IMR-90 (cell line): ENCODE measurements at regions not wholly inside any gene's neighbourhood (a gene's known extent, or its start where the extent isn't known, plus 50 kb on each side); places are given as distances from the start of the nearest gene placed in this dataset.

Experiments used
- ATAC-seq: fragments of 200-7000 bp; cut with Tn5 transposase; 2 replicates; pipeline ENCODE4 v1.9.1; 2020; ENCODE audit warnings: low read depth, mild to moderate bottlenecking, moderate library complexity
- BruUV-seq: library from RNA; stranded (reverse); fragments of 400-500 nt; replicated peaks from 2 replicates; lab custom pipeline; 2021; lab: Mats Ljungman, UMichigan
- CTCF ChIA-PET: fragments of 300-600 bp; formaldehyde crosslinking; extraction: SDS; loops from one replicate; lab custom pipeline; 2021; ENCODE audit warnings: antibody characterized with exemption; lab: Yijun Ruan, JAX
- POLR2A ChIA-PET: fragments of 300-600 bp; sonication (Branson Sonifier 250); formaldehyde crosslinking; loops from one replicate; lab custom pipeline; 2022; ENCODE audit warnings: antibody characterized with exemption; ENCODE audit not compliant: unreplicated experiment; lab: Charles Lee
- DNase-seq: peaks from one replicate; pipeline ENCODE4 v3.0.0; 2013
- H2AFZ ChIP-seq: replicated peaks from 2 replicates; pipeline ENCODE3; 2013; ENCODE audit warnings: low read length, mild to moderate bottlenecking; ENCODE audit not compliant: poor library complexity
- H2AK5ac ChIP-seq: 2 replicates; pipeline ENCODE4 v1.6.1; 2013; ENCODE audit warnings: low read depth, low read length, inconsistent platforms
- H2AK9ac ChIP-seq: replicated peaks from 2 replicates; pipeline ENCODE3; 2013; ENCODE audit warnings: mild to moderate bottlenecking, low read depth, low read length, moderate library complexity; ENCODE audit not compliant: poor library complexity
- H2BK120ac ChIP-seq: 2 replicates; pipeline ENCODE4 v1.6.1; 2013; ENCODE audit warnings: low read depth, low read length, inconsistent platforms
- H2BK15ac ChIP-seq: 3 replicates; pipeline ENCODE4 v1.6.1; 2013; ENCODE audit warnings: low read depth, low read length, inconsistent platforms
- H2BK20ac ChIP-seq: 2 replicates; pipeline ENCODE4 v1.6.1; 2013; ENCODE audit warnings: low read depth, mild to moderate bottlenecking, inconsistent platforms, low read length, moderate library complexity
- H2BK5ac ChIP-seq: 2 replicates; pipeline ENCODE4 v1.6.1; 2013; ENCODE audit warnings: mild to moderate bottlenecking, low read depth, low read length, inconsistent platforms; ENCODE audit not compliant: poor library complexity, severe bottlenecking
- H3K14ac ChIP-seq: replicated peaks from 2 replicates; pipeline ENCODE4 v1.6.1; 2013; ENCODE audit warnings: low read depth, low read length, inconsistent platforms
- H3K18ac ChIP-seq: 2 replicates; pipeline ENCODE4 v1.6.1; 2013; ENCODE audit warnings: low read depth, low read length, control low read depth
- H3K23ac ChIP-seq: 2 replicates; pipeline ENCODE4 v1.6.1; 2013; ENCODE audit warnings: low read depth, low read length, inconsistent platforms
- H3K27ac ChIP-seq: 2 replicates; pipeline ENCODE4 v1.5.1; 2013; ENCODE audit warnings: mild to moderate bottlenecking, control low read depth, low read length; ENCODE audit not compliant: insufficient read depth
- H3K27me3 ChIP-seq: 2 replicates; pipeline ENCODE4 v1.6.1; 2013; ENCODE audit warnings: low read length; ENCODE audit not compliant: control insufficient read depth, insufficient read depth
- H3K36me3 ChIP-seq: 2 replicates; pipeline ENCODE4 v1.6.1; 2013; ENCODE audit warnings: low read length, mixed read lengths; ENCODE audit not compliant: control insufficient read depth, insufficient read depth
- H3K4ac ChIP-seq: 2 replicates; pipeline ENCODE4 v1.6.1; 2013; ENCODE audit warnings: low read depth, low read length, inconsistent platforms
- H3K4me1 ChIP-seq: 2 replicates; pipeline ENCODE4 v1.6.1; 2013; ENCODE audit warnings: low read length, mixed read lengths; ENCODE audit not compliant: control insufficient read depth, insufficient read depth
- H3K4me2 ChIP-seq: 2 replicates; pipeline ENCODE4 v1.6.1; 2013; ENCODE audit warnings: low read depth, mild to moderate bottlenecking, control low read depth, low read length, moderate library complexity
- H3K4me3 ChIP-seq: 2 replicates; pipeline ENCODE4 v1.5.1; 2013; ENCODE audit warnings: low read depth, mild to moderate bottlenecking, control low read depth, low read length, moderate library complexity; ENCODE audit not compliant: insufficient read depth
- H3K56ac ChIP-seq: 2 replicates; pipeline ENCODE4 v1.6.1; 2013; ENCODE audit warnings: low read length, inconsistent platforms; ENCODE audit not compliant: insufficient read depth; ENCODE audit errors: extremely low read depth
- H3K79me1 ChIP-seq, 2 experiments: 2 replicates each; pipeline ENCODE4 v1.6.1; 2013; ENCODE audit warnings: low read length in 2 of 2, inconsistent platforms in 1 of 2, low read depth in 1 of 2
- H3K9ac ChIP-seq: 2 replicates; pipeline ENCODE4 v1.6.1; 2013; ENCODE audit warnings: low read depth, low read length, control low read depth
- H3K9me1 ChIP-seq: 2 replicates; pipeline ENCODE4 v1.6.1; 2013; ENCODE audit warnings: low read length, inconsistent platforms; ENCODE audit not compliant: insufficient read depth
- H3K9me3 ChIP-seq: 2 replicates; pipeline ENCODE4 v1.6.1; 2013; ENCODE audit warnings: low read length; ENCODE audit not compliant: control insufficient read depth, insufficient read depth
- H4K20me1 ChIP-seq: 2 replicates; pipeline ENCODE4 v1.6.1; 2013; ENCODE audit warnings: low read length, inconsistent platforms; ENCODE audit not compliant: insufficient read depth
- H4K5ac ChIP-seq: 2 replicates; pipeline ENCODE4 v1.6.1; 2013; ENCODE audit warnings: mild to moderate bottlenecking, low read depth, low read length, control low read depth
- H4K8ac ChIP-seq, 2 experiments: 2 replicates each; pipeline ENCODE4 v1.6.1; 2013; ENCODE audit warnings: low read depth in 2 of 2, low read length in 2 of 2, control low read depth in 1 of 2, inconsistent platforms in 1 of 2
- H4K91ac ChIP-seq: 2 replicates; pipeline ENCODE4 v1.6.1; 2013; ENCODE audit warnings: low read depth, low read length, inconsistent platforms; ENCODE audit not compliant: insufficient read depth
- BHLHE40 ChIP-seq: fragments of 150-350 bp; IDR thresholded peaks from 2 replicates; pipeline ENCODE4 v1.6.1; 2016; ENCODE audit warnings: mild to moderate bottlenecking, low read depth, low read length
- CEBPB ChIP-seq: IDR thresholded peaks from 2 replicates; pipeline ENCODE4 v1.6.1; 2012; ENCODE audit warnings: low read depth, low read length, improper control_type of control experiment
- CHD1 ChIP-seq: IDR thresholded peaks from 2 replicates; pipeline ENCODE4 v1.6.1; 2012; ENCODE audit warnings: low read depth, low read length, improper control_type of control experiment
- CTCF ChIP-seq: conservative IDR thresholded peaks from 2 replicates; pipeline ENCODE4 v1.5.1; 2012; ENCODE audit warnings: mild to moderate bottlenecking, low read depth, low read length, improper control_type of control experiment
- ELK1 ChIP-seq: fragments of 150-350 bp; IDR thresholded peaks from 2 replicates; pipeline ENCODE4 v1.6.1; 2016; ENCODE audit warnings: low read depth, mild to moderate bottlenecking, low read length, moderate library complexity, borderline replicate concordance
- FOS ChIP-seq: fragments of 150-350 bp; IDR thresholded peaks from 2 replicates; pipeline ENCODE4 v1.6.1; 2016; ENCODE audit warnings: low read depth, low read length
- MAFK ChIP-seq: IDR thresholded peaks from 2 replicates; pipeline ENCODE4 v1.6.1; 2012; ENCODE audit warnings: low read depth, low read length, improper control_type of control experiment
- MAZ ChIP-seq: IDR thresholded peaks from 2 replicates; pipeline ENCODE4 v1.6.1; 2012; ENCODE audit warnings: low read depth, mild to moderate bottlenecking, low read length, improper control_type of control experiment, moderate library complexity, borderline replicate concordance
- MXI1 ChIP-seq: IDR thresholded peaks from 2 replicates; pipeline ENCODE4 v1.6.1; 2012; ENCODE audit warnings: low read depth, mild to moderate bottlenecking, low read length, moderate library complexity, borderline replicate concordance
- NFE2L2 ChIP-seq: fragments of 150-350 bp; IDR thresholded peaks from 2 replicates; pipeline ENCODE4 v1.6.1; 2016; ENCODE audit warnings: low read depth, mild to moderate bottlenecking, low read length
- POLR2A ChIP-seq: IDR thresholded peaks from 2 replicates; pipeline ENCODE4 v1.6.1; 2012; ENCODE audit warnings: mild to moderate bottlenecking, low read depth, low read length
- RAD21 ChIP-seq: IDR thresholded peaks from 2 replicates; pipeline ENCODE4 v1.6.1; 2012; ENCODE audit warnings: low read length, improper control_type of control experiment
- RCOR1 ChIP-seq: IDR thresholded peaks from 2 replicates; pipeline ENCODE4 v1.6.1; 2012; ENCODE audit warnings: mild to moderate bottlenecking, low read length, improper control_type of control experiment; ENCODE audit not compliant: insufficient replicate concordance
- RFX5 ChIP-seq: IDR thresholded peaks from 2 replicates; pipeline ENCODE4 v1.8.0; 2012; ENCODE audit warnings: low read depth, mild to moderate bottlenecking, low read length, moderate library complexity
- SMC3 ChIP-seq: fragments of 150-350 bp; IDR thresholded peaks from 2 replicates; pipeline ENCODE4 v1.6.1; 2016; ENCODE audit warnings: low read depth, mild to moderate bottlenecking, antibody characterized with exemption, low read length, moderate library complexity
- USF2 ChIP-seq: fragments of 150-350 bp; IDR thresholded peaks from 2 replicates; pipeline ENCODE4 v1.6.1; 2017; ENCODE audit warnings: mild to moderate bottlenecking, antibody characterized with exemption, low read length, low read depth
- WGBS, 2 experiments: methylation state at CpG; one replicate each; pipeline versions ENCODE4 v1.1.5 to v1.1.7; 2013; ENCODE audit warnings: missing lambda C conversion rate in 2 of 2; ENCODE audit not compliant: insufficient read length in 1 of 2; ENCODE audit errors: extremely low coverage in 2 of 2; 5-methylcytosine and 5-hydroxymethylcytosine counted together
- dilution Hi-C: fragments of 300-500 bp; cut with HindIII; formaldehyde crosslinking; loops from one replicate; pipeline ENCODE4 v1.14.3; 2018; ENCODE audit warnings: low sequenced_read_pairs; ENCODE audit not compliant: unreplicated experiment
- in situ Hi-C: fragments of 300-500 bp; cut with MboI; formaldehyde crosslinking; loops from 3 replicates; pipeline ENCODE4 v1.14.3; 2019; ENCODE audit warnings: low sequenced_read_pairs, inconsistent platforms, mixed read lengths
- intact Hi-C: fragments of 100-400 bp; cut with micrococcal nuclease; formaldehyde crosslinking; loops from 2 replicates; pipeline ENCODE4 v1.10.0; 2022

- Histone ChIP-seq H2AFZ (no peak overlapping the region), H3K36me3 (no peaks in the 10 kb centered on the region), H3K56ac (no peak overlapping the region), H3K4ac (no peak overlapping the region), H2AK9ac (no peak overlapping the region), H3K9me3 (no peaks in the 10 kb centered on the region), H3K9me1 (no peaks in the 10 kb centered on the region), H3K14ac (no peak overlapping the region), H2BK20ac (no peak overlapping the region), H2BK5ac (no peak overlapping the region), H2BK15ac (no peak overlapping the region), H4K8ac (no peak overlapping the region), H3K4me2 (no peak overlapping the region), H2BK120ac (no peak overlapping the region), H4K5ac (no peak overlapping the region), H2AK5ac (no peak overlapping the region), H3K4me3 (no peak overlapping the region), H4K20me1 (no peaks in the 10 kb centered on the region), H3K27ac (no peak overlapping the region), H3K27me3 (no peaks in the 10 kb centered on the region), H3K23ac (no peak overlapping the region), H4K91ac (no peak overlapping the region), H3K9ac (no peak overlapping the region), H3K79me1 (no peaks in the 10 kb centered on the region), H3K4me1 (no peaks in the 10 kb centered on the region), H3K18ac (no peak overlapping the region)
- BruUV-seq: no TSS peak
- in situ Hi-C loops (no loop called here), dilution Hi-C loops (no loop called here), intact Hi-C loops (no loop called here)
- no peak for TF ChIP-seq CTCF
- no peak for TF ChIP-seq MAFK
- TF ChIP-seq RAD21: no peak
- no peak for TF ChIP-seq POLR2A
- TF ChIP-seq MXI1: no peak
- no peak for TF ChIP-seq SMC3
- TF ChIP-seq CHD1: no peak
- TF ChIP-seq MAZ: no peak
- no peak for TF ChIP-seq ELK1
- TF ChIP-seq CEBPB: no peak
- TF ChIP-seq USF2: no peak
- TF ChIP-seq NFE2L2: no peak
- TF ChIP-seq RCOR1: no peak
- no peak for TF ChIP-seq BHLHE40
- TF ChIP-seq RFX5: no peak
- no peak for TF ChIP-seq FOS
- ATAC-seq (no peak), DNase-seq (no peak)
- CTCF ChIA-PET: interaction anchor here (0.6 kb wide), 1 partner anchor 549 kb away, joined by 5 read pairs; no protein-coding TSS in a partner anchor
- POLR2A ChIA-PET: no interaction called here
- no CpG with 5 or more reads among the region's 5 CpGs for WGBS, 2 experiments
Observed at GRCh38 chr1:81307786-81308185, 492.9 kb upstream of the ADGRL2 start.
